Panc1 (cell line): ENCODE measurements at regions not wholly inside any gene's neighbourhood (a gene's known extent, or its start where the extent isn't known, plus 50 kb on each side); places are given as distances from the start of the nearest gene placed in this dataset.

ENCODE experiments used
- POLR2AphosphoS5 ChIP-seq: IDR thresholded peaks from 2 replicates; pipeline ENCODE4 v1.6.1; 2012; ENCODE audit warnings: mild to moderate bottlenecking, low read depth, low read length, moderate library complexity
- TF ChIP-seq, protein P1 (sequence below): fragments of 450-650 bp; IDR thresholded peaks from 2 replicates; pipeline ENCODE4 v1.5.1; 2017; ENCODE audit warnings: mild to moderate bottlenecking

DNA sequence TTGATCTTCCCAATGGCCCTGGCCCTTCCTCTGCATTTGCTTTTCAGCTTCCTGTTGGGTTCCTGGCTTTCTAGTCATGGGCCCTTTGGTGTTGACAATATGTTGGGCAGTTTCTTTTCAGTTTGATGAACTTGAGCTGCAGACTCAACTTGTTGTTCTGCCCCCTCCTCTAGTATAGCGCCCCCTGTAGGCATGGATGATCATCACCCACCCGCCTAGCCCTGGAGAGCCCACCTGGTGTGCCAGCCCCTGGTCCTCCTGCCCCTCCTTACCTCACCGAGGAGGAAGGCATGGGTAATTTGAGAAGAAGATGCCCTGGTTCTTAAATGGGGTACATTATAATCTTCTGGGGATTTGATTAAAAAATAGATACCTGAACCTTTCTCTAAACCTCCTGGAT is 271.2 kb downstream of the SNX10 start:
- TF ChIP-seq, protein P1, sequence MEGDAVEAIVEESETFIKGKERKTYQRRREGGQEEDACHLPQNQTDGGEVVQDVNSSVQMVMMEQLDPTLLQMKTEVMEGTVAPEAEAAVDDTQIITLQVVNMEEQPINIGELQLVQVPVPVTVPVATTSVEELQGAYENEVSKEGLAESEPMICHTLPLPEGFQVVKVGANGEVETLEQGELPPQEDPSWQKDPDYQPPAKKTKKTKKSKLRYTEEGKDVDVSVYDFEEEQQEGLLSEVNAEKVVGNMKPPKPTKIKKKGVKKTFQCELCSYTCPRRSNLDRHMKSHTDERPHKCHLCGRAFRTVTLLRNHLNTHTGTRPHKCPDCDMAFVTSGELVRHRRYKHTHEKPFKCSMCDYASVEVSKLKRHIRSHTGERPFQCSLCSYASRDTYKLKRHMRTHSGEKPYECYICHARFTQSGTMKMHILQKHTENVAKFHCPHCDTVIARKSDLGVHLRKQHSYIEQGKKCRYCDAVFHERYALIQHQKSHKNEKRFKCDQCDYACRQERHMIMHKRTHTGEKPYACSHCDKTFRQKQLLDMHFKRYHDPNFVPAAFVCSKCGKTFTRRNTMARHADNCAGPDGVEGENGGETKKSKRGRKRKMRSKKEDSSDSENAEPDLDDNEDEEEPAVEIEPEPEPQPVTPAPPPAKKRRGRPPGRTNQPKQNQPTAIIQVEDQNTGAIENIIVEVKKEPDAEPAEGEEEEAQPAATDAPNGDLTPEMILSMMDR: peak; percentile 31
- TF ChIP-seq POLR2AphosphoS5: no peak
